GM12873 (cell line): ENCODE measurements at regions not wholly inside any gene's neighbourhood (a gene's known extent, or its start where the extent isn't known, plus 50 kb on each side); places are given as distances from the start of the nearest gene placed in this dataset.

ENCODE experiments used
- TF ChIP-seq, protein P1 (sequence below): IDR thresholded peaks from 2 replicates; pipeline ENCODE4 v1.5.1; 2012; ENCODE audit warnings: low read depth, mild to moderate bottlenecking, moderate library complexity, low read length, control low read depth; ENCODE audit not compliant: insufficient read depth; ENCODE audit errors: missing control alignments

GRCh38 chr6:139877828-139878405, 503.5 kb upstream of the CITED2 start:
- TF ChIP-seq, protein P1, sequence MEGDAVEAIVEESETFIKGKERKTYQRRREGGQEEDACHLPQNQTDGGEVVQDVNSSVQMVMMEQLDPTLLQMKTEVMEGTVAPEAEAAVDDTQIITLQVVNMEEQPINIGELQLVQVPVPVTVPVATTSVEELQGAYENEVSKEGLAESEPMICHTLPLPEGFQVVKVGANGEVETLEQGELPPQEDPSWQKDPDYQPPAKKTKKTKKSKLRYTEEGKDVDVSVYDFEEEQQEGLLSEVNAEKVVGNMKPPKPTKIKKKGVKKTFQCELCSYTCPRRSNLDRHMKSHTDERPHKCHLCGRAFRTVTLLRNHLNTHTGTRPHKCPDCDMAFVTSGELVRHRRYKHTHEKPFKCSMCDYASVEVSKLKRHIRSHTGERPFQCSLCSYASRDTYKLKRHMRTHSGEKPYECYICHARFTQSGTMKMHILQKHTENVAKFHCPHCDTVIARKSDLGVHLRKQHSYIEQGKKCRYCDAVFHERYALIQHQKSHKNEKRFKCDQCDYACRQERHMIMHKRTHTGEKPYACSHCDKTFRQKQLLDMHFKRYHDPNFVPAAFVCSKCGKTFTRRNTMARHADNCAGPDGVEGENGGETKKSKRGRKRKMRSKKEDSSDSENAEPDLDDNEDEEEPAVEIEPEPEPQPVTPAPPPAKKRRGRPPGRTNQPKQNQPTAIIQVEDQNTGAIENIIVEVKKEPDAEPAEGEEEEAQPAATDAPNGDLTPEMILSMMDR, result no peak

DNA sequence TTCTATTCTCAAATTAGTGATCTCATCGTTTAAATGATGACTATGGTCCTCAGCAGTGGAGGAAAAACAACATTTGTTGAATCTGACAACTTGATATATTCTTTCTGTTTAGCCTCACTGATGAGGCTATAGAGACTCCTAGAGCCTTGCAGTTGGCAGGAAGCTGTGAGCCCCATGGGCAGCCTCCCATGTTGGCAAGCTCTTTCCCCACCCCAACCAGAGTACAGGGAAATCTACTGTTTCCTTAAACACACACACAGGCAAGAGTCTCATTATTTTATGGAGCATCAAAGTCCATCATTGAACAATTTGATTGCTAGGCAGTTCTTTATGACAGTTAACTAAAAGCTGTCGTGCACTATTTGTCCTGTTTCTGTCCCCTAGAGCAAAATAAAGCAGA, 498.2 kb upstream of the CITED2 start:
- TF ChIP-seq, protein P1, result no peak

GRCh38 chr6:139871803-139872510, 497.5 kb upstream of the CITED2 start:
- TF ChIP-seq, protein P1, result no peak

DNA sequence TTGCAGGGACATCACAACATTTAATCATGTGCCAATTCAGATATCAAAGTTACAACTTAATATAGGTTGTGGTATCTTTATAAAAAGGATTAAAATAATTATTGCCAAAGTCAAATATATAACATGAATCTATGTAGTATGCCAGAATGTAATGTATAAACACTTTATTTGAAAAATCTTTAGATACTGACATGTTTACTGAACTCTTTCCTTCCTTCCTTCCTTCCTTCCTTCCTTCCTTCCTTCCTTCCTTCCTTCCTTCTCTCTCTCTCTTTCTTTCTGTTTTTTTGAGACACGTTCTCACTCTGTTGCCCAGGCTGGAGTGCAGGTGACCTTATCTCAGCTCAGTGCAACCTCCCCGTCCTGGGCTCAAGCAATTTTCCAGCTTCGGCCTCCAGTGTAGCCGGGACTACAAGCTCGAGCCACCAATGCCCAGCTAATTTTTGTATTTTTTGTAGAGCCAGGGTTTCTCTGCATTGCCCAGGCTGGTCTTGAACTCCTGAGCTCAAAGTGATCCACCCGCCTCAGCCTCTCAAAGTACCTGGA, 496.8 kb upstream of the CITED2 start:
- TF ChIP-seq, protein P1, result no peak

GRCh38 chr6:139868576-139868975, 494.1 kb upstream of the CITED2 start:
- TF ChIP-seq, protein P1, result no peak

DNA sequence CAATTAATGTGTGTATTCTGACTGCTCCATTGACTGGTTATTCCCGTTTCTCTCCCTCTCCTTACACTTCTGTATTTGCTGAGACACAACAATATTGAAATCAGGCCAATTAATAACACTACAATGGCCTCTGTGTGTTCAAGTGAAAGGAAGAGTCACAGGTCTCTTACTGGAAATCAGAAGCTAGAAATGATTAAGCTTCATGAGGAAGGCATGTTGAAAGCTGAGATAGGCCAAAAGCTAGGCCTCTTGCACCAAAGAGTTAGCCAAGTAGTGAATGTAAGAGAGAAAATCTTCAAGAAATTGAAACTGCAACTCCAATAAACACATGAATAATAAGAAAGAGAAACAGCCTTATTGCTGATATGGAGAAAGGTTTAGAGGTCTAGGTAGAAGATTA, 489.5 kb upstream of the CITED2 start:
- TF ChIP-seq, protein P1, result no peak

DNA sequence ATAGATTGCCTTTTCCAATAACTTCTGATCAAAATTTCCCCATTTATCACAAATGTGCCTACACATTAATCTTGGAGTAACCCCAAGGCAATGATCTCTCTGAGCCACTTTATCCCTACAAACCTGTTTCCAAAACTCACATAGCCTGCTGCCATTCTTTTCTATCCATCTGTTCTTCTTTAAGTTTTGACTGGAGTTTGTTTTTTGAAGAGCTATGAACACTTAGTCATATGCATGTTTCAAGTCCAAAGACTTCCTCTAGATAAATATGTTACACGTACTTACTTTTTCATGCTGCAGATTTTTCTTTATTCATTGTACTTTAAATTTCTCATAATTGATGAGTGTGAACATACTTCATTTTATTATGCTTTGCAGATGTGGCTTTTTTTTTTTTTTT, 488.9 kb upstream of the CITED2 start:
- TF ChIP-seq, protein P1, result no peak
